Natural killer cell (primary cell): ENCODE measurements at regions not wholly inside any gene's neighbourhood (a gene's known extent, or its start where the extent isn't known, plus 50 kb on each side); places are given as distances from the start of the nearest gene placed in this dataset.

Source experiments
- ATAC-seq, 3 donors: fragments of 150-1000 bp in 2 of 3; fragments of 200-7000 bp in 1 of 3; cut with Tn5 transposase; 1 replicate in 1 of 3; 2 replicates in 2 of 3; pipeline ENCODE4 v1.10.0; 2021; ENCODE audit warnings: mild to moderate bottlenecking in 2 of 3, moderate library complexity in 2 of 3
- DNase-seq, 2 donors: peaks; one replicate each; pipeline versions ENCODE4 v3.0.0 to v3.0.0-alpha.2; 2013 to 2021; ENCODE audit warnings: mixed read lengths in 1 of 2
- H3K27ac ChIP-seq: one replicate; pipeline ENCODE4 v1.5.1; 2013; ENCODE audit warnings: mild to moderate bottlenecking, low read length
- H3K27me3 ChIP-seq: one replicate; pipeline ENCODE4 v1.6.1; 2013; ENCODE audit warnings: low read length; ENCODE audit not compliant: control insufficient read depth, insufficient read depth
- H3K36me3 ChIP-seq: one replicate; pipeline ENCODE4 v1.6.1; 2013; ENCODE audit warnings: low read length; ENCODE audit not compliant: control insufficient read depth, insufficient read depth
- H3K4me1 ChIP-seq: one replicate; pipeline ENCODE4 v1.6.1; 2013; ENCODE audit warnings: low read length; ENCODE audit not compliant: control insufficient read depth, insufficient read depth
- H3K4me3 ChIP-seq: one replicate; pipeline ENCODE4 v1.5.1; 2013; ENCODE audit warnings: low read length
- H3K9me3 ChIP-seq: one replicate; pipeline ENCODE4 v1.6.1; 2013; ENCODE audit warnings: low read length; ENCODE audit not compliant: control insufficient read depth, insufficient read depth
- H3K27ac Mint-ChIP-seq, 2 donors: one replicate each; pipeline ENCODE4 v1.8.0; 2022; ENCODE audit warnings: mild to moderate bottlenecking in 2 of 2, mixed read lengths in 2 of 2, moderate library complexity in 1 of 2
- H3K27me3 Mint-ChIP-seq, 2 donors: one replicate each; pipeline ENCODE4 v1.8.0; 2022; ENCODE audit warnings: low read depth in 2 of 2, mixed read lengths in 2 of 2
- H3K36me3 Mint-ChIP-seq: one replicate; pipeline ENCODE4 v1.8.0; 2022; ENCODE audit warnings: mixed read lengths
- H3K4me1 Mint-ChIP-seq, 2 donors: one replicate each; pipeline ENCODE4 v1.8.0; 2022; ENCODE audit warnings: mixed read lengths in 2 of 2
- H3K4me3 Mint-ChIP-seq: one replicate; pipeline ENCODE4 v1.8.0; 2022; ENCODE audit warnings: mild to moderate bottlenecking, moderate library complexity, mixed read lengths
- H3K9me3 Mint-ChIP-seq, 2 donors: one replicate each; pipeline ENCODE4 v1.8.0; 2022; ENCODE audit warnings: mixed read lengths in 2 of 2
- WGBS: methylation state at CpG from one replicate; pipeline ENCODE4 v1.1.7; 2013; ENCODE audit warnings: missing lambda C conversion rate; ENCODE audit not compliant: insufficient coverage; 5-methylcytosine and 5-hydroxymethylcytosine counted together
- intact Hi-C: fragments of 100-400 bp; cut with micrococcal nuclease; formaldehyde crosslinking; loops from one replicate; pipeline ENCODE4 v1.14.2; 2022
- TF ChIP-seq, protein P1 (sequence below): fragments of 200-600 bp; IDR thresholded peaks from one replicate; pipeline ENCODE4 v1.8.0; 2022; ENCODE audit warnings: antibody characterized with exemption

DNA sequence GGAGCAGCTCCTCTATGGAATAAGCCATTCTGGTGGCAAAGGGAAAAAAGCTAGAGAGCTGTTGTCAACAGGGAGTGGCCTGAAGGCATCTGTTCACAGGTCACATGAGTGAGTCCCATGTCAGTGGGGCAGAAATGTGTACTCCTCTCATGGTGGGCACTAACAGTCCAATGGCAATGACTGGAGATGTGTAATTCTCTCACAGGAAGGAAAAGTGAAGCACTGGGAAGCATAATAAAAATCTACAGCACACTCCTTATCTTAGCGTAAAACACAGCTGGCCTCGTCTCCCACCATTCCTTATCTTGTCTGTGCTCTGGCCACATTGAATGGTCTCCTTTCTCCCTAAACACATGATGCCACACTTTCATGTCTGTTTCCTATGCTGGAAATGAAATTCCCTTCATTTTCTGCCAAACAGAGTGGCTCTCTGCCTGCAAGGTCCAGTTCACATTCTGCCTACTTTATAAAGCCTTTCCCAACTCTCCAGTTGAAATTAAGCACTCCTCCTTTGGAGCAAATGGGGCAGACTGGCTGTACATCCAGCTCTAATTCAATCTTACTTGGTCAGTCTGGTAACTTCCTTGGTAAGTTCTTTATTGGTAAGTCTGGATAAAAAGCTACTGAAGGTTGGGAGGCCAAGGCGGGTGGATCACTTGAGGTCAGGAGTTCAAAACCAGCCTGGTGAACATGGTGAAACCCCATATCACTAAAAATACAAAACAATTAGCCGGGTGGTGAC is 139.8 kb downstream of the RPL22L1 start:
- ATAC-seq (no peak), DNase-seq (no peak)
- H3K4me1 Mint-ChIP-seq: no peaks in the 10 kb centered on the region
- H3K27me3 ChIP-seq: no peaks in the 10 kb centered on the region
- no peaks in the 10 kb centered on the region for H3K4me1 ChIP-seq
- intact Hi-C loops: no loop called here
- WGBS: 90% methylated on average over 3 of the region's 4 CpGs
- no peak overlapping the region for H3K27ac Mint-ChIP-seq
- H3K9me3 Mint-ChIP-seq: no peaks in the 10 kb centered on the region
- TF ChIP-seq, protein P1, sequence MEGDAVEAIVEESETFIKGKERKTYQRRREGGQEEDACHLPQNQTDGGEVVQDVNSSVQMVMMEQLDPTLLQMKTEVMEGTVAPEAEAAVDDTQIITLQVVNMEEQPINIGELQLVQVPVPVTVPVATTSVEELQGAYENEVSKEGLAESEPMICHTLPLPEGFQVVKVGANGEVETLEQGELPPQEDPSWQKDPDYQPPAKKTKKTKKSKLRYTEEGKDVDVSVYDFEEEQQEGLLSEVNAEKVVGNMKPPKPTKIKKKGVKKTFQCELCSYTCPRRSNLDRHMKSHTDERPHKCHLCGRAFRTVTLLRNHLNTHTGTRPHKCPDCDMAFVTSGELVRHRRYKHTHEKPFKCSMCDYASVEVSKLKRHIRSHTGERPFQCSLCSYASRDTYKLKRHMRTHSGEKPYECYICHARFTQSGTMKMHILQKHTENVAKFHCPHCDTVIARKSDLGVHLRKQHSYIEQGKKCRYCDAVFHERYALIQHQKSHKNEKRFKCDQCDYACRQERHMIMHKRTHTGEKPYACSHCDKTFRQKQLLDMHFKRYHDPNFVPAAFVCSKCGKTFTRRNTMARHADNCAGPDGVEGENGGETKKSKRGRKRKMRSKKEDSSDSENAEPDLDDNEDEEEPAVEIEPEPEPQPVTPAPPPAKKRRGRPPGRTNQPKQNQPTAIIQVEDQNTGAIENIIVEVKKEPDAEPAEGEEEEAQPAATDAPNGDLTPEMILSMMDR: no peak
- H3K27me3 Mint-ChIP-seq: peaks cover 15 to 17% of the 10 kb centered on the region in 2 donors
- H3K4me3 Mint-ChIP-seq: no peak overlapping the region
- H3K4me3 ChIP-seq: no peak overlapping the region
- H3K36me3 Mint-ChIP-seq: no peaks in the 10 kb centered on the region
- H3K9me3 ChIP-seq: no peaks in the 10 kb centered on the region
- H3K27ac ChIP-seq: no peak overlapping the region
- H3K36me3 ChIP-seq: no peaks in the 10 kb centered on the region

DNA sequence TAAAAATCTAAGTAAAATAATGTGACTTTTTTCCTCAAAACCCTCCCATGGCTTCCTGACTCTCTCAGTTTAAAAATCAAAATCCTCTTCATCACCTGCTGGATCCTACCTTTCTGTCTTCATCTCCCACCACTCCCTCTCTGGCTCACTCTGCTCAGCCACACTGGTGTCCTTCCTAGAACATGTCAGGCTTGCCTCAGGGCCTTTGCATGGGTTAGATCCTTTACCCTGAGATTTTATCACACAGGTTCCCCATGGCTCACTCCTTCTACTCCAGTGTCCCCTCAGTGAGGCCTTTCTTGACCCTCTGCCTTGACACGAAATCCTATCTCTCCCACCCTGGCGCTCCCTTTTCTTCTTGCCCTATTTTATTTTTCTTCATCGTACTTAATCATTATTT is 141.8 kb downstream of the RPL22L1 start:
- no peak overlapping the region for H3K4me3 Mint-ChIP-seq
- intact Hi-C loops: no loop called here
- WGBS: 93% methylated on average over 3 of the region's 3 CpGs

DNA sequence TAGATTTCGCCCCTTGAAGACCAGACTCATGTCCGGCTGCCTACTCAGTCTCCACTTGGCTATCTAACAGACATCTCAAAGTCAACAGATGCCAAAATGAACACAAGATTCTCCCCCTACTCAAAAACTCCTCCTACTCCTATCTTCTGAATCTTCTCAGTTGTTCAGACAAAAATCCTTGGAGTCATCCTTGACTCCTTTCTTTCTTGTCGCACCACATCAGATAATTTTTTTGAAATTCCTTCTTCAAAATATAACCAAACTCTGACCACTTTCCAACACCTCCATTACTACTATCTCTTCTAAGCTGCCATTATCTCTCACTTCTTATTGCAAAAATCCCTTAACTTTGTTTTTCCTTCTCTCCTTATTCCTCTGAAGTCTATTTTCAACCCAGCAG is 141.9 kb upstream of the SLC7A14 start:
- Histone ChIP-seq H3K27me3 (no peaks in the 10 kb centered on the region), H3K4me3 (no peak overlapping the region), H3K27ac (no peak overlapping the region), H3K4me1 (no peaks in the 10 kb centered on the region), H3K36me3 (no peaks in the 10 kb centered on the region), H3K9me3 (no peaks in the 10 kb centered on the region)
- TF ChIP-seq, protein P1: no peak
- no peak for DNase-seq
- no peak overlapping the region for H3K27ac Mint-ChIP-seq
- H3K27me3 Mint-ChIP-seq: peaks cover 5 to 8% of the 10 kb centered on the region in 2 donors
- 95% methylated on average over 3 of the region's 3 CpGs for WGBS
- H3K4me1 Mint-ChIP-seq: no peaks in the 10 kb centered on the region
- no peaks in the 10 kb centered on the region for H3K9me3 Mint-ChIP-seq
- H3K36me3 Mint-ChIP-seq: no peaks in the 10 kb centered on the region
- no peak for ATAC-seq
- no peak overlapping the region for H3K4me3 Mint-ChIP-seq
- intact Hi-C loops: no loop called here

More for the DNA sequence above, 141.8 kb downstream of the RPL22L1 start:
- no peaks in the 10 kb centered on the region for H3K27me3 ChIP-seq
- H3K4me1 ChIP-seq: no peaks in the 10 kb centered on the region
- TF ChIP-seq, protein P1: no peak
- no peaks in the 10 kb centered on the region for H3K36me3 ChIP-seq
- no peak overlapping the region for H3K27ac Mint-ChIP-seq
- no peaks in the 10 kb centered on the region for H3K36me3 Mint-ChIP-seq
- no peaks in the 10 kb centered on the region for H3K9me3 ChIP-seq
- H3K27ac ChIP-seq: no peak overlapping the region
- H3K4me3 ChIP-seq: no peak overlapping the region
- H3K4me1 Mint-ChIP-seq: no peaks in the 10 kb centered on the region
- ATAC-seq (no peak), DNase-seq (no peak)
- H3K27me3 Mint-ChIP-seq: peaks cover 5 to 8% of the 10 kb centered on the region in 2 donors
- H3K9me3 Mint-ChIP-seq: no peaks in the 10 kb centered on the region
